Ishikawa (cell line): ENCODE measurements at regions not wholly inside any gene's neighbourhood (a gene's known extent, or its start where the extent isn't known, plus 50 kb on each side); places are given as distances from the start of the nearest gene placed in this dataset.

Source experiments
- CREB1 ChIP-seq: IDR thresholded peaks from 2 replicates; pipeline ENCODE4 v1.6.1; 2012; ENCODE audit warnings: low read depth
- EP300 ChIP-seq: IDR thresholded peaks from 2 replicates; pipeline ENCODE4 v1.6.1; 2012; ENCODE audit warnings: borderline replicate concordance
- NFIC ChIP-seq: IDR thresholded peaks from 2 replicates; pipeline ENCODE4 v1.6.1; 2012
- RAD21 ChIP-seq: IDR thresholded peaks from 2 replicates; pipeline ENCODE4 v1.6.1; 2012; ENCODE audit warnings: low read depth
- TEAD4 ChIP-seq: IDR thresholded peaks from 2 replicates; pipeline ENCODE4 v1.6.1; 2012
- ZBTB7A ChIP-seq: IDR thresholded peaks from 2 replicates; pipeline ENCODE4 v1.6.1; 2012; ENCODE audit warnings: low read depth
- TF ChIP-seq, protein P1 (sequence below): IDR thresholded peaks from 2 replicates; pipeline ENCODE4 v1.6.1; 2012
- TF ChIP-seq, protein P2 (sequence below): IDR thresholded peaks from 2 replicates; pipeline ENCODE4 v1.6.1; 2012; ENCODE audit warnings: low read depth, mild to moderate bottlenecking
- TF ChIP-seq, protein P3 (sequence below): IDR thresholded peaks from 2 replicates; pipeline ENCODE4 v1.6.1; 2012

DNA sequence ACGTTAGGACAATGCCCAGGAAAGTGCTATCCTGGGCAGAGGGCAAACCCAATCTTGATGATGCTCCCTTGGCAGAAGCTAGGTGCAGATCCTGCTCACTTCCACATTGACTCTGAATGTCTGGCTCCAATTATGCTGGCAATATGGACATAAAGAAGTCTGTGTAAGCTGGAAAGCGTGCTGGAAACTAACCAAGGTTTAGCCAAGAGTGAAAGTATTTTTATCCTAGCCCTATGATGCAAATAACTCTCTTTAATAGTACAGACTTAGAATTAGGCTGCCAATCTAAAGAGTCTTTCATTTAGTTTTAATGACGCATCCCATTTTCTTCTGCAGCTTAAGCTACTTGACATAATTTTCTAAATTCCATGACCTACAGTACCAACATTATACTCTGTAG is 571.8 kb downstream of the TUSC7 start:
- TF ChIP-seq, protein P1, sequence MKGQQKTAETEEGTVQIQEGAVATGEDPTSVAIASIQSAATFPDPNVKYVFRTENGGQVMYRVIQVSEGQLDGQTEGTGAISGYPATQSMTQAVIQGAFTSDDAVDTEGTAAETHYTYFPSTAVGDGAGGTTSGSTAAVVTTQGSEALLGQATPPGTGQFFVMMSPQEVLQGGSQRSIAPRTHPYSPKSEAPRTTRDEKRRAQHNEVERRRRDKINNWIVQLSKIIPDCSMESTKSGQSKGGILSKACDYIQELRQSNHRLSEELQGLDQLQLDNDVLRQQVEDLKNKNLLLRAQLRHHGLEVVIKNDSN, result no peak
- TF ChIP-seq CREB1, result no peak
- TF ChIP-seq, protein P2, sequence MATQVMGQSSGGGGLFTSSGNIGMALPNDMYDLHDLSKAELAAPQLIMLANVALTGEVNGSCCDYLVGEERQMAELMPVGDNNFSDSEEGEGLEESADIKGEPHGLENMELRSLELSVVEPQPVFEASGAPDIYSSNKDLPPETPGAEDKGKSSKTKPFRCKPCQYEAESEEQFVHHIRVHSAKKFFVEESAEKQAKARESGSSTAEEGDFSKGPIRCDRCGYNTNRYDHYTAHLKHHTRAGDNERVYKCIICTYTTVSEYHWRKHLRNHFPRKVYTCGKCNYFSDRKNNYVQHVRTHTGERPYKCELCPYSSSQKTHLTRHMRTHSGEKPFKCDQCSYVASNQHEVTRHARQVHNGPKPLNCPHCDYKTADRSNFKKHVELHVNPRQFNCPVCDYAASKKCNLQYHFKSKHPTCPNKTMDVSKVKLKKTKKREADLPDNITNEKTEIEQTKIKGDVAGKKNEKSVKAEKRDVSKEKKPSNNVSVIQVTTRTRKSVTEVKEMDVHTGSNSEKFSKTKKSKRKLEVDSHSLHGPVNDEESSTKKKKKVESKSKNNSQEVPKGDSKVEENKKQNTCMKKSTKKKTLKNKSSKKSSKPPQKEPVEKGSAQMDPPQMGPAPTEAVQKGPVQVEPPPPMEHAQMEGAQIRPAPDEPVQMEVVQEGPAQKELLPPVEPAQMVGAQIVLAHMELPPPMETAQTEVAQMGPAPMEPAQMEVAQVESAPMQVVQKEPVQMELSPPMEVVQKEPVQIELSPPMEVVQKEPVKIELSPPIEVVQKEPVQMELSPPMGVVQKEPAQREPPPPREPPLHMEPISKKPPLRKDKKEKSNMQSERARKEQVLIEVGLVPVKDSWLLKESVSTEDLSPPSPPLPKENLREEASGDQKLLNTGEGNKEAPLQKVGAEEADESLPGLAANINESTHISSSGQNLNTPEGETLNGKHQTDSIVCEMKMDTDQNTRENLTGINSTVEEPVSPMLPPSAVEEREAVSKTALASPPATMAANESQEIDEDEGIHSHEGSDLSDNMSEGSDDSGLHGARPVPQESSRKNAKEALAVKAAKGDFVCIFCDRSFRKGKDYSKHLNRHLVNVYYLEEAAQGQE, result no peak
- no peak for TF ChIP-seq NFIC
- no peak for TF ChIP-seq EP300
- TF ChIP-seq RAD21, result no peak
- TF ChIP-seq TEAD4, result no peak
- no peak for TF ChIP-seq ZBTB7A
- TF ChIP-seq, protein P3, sequence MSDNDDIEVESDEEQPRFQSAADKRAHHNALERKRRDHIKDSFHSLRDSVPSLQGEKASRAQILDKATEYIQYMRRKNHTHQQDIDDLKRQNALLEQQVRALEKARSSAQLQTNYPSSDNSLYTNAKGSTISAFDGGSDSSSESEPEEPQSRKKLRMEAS, result no peak
